ENCODE measurements at regions not wholly inside any gene's neighbourhood (a gene's known extent, or its start where the extent isn't known, plus 50 kb on each side); places are given as distances from the start of the nearest gene placed in this dataset.
A peak's percentile ranks its signal among the peaks of the same experiment; 100 is the strongest.

GRCh38 chr1:58340185-58340584 is 206.3 kb downstream of the OMA1 start:
- no peak for DNase-seq
- H3K9me3 ChIP-seq (ENCODE audit: low read length): no peaks in the 10 kb centered on the region
- H3K9ac ChIP-seq (ENCODE audit: low read length): no peak overlapping the region
- no peaks in the 10 kb centered on the region for H3K27me3 ChIP-seq (ENCODE audit: low read length)
- no peaks in the 10 kb centered on the region for H4K20me1 ChIP-seq (ENCODE audit: insufficient read depth, low read depth, low read length)
- H3K79me2 ChIP-seq (ENCODE audit: low read length): no peaks in the 10 kb centered on the region
- H3K4me1 ChIP-seq (ENCODE audit: low read length): no peaks in the 10 kb centered on the region
- H3K27ac ChIP-seq (ENCODE audit: low read length): no peak overlapping the region
- no peak overlapping the region for H3K4me3 ChIP-seq (ENCODE audit: low read length)
- no peaks in the 10 kb centered on the region for H3K36me3 ChIP-seq (ENCODE audit: insufficient read depth, low read length)
- no peaks in the 10 kb centered on the region for H3K9me2 ChIP-seq (replicated peaks; ENCODE audit: insufficient read depth, low read length)
- H2AFZ ChIP-seq (ENCODE audit: low read length): no peak overlapping the region
- H3K4me2 ChIP-seq (ENCODE audit: low read depth, low read length, poor library complexity, severe bottlenecking): no peak overlapping the region

GRCh38 chr1:58338081-58338480 is 208.4 kb downstream of the OMA1 start:
- Histone ChIP-seq H3K27ac (ENCODE audit: low read length) (no peak overlapping the region), H3K36me3 (ENCODE audit: insufficient read depth, low read length) (no peaks in the 10 kb centered on the region), H3K9ac (ENCODE audit: low read length) (no peak overlapping the region), H3K9me2 (replicated peaks; ENCODE audit: insufficient read depth, low read length) (no peaks in the 10 kb centered on the region), H3K4me1 (ENCODE audit: low read length) (no peaks in the 10 kb centered on the region), H3K27me3 (ENCODE audit: low read length) (no peaks in the 10 kb centered on the region), H3K9me3 (ENCODE audit: low read length) (no peaks in the 10 kb centered on the region), H2AFZ (ENCODE audit: low read length) (no peak overlapping the region), H4K20me1 (ENCODE audit: insufficient read depth, low read depth, low read length) (no peaks in the 10 kb centered on the region), H3K4me3 (ENCODE audit: low read length) (no peak overlapping the region), H3K4me2 (ENCODE audit: low read depth, low read length, poor library complexity, severe bottlenecking) (no peak overlapping the region), H3K79me2 (ENCODE audit: low read length) (no peaks in the 10 kb centered on the region)
- peak; percentile 23 for DNase-seq

DNA sequence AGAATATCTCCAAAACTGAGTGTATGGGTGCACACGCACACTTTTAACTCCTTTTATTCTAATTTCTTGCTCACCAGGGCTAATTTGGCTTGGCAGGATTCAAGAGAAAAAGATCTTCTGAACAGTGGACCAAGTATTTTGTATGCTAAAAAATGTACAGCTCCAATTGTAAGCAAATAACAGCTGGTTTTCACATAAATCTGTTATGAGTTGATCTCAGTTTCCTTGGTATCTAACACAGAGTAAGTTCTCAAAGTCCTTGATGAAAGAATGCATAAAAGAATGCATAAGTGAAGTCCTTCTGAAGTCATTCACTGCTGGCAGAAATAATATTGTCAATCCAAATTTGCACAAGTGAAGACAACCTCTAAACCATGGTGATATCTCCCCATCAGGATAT is 213.0 kb downstream of the OMA1 start:
- H3K4me3 ChIP-seq (ENCODE audit: low read length): no peak overlapping the region
- no peaks in the 10 kb centered on the region for H3K9me2 ChIP-seq (replicated peaks; ENCODE audit: insufficient read depth, low read length)
- no peaks in the 10 kb centered on the region for H4K20me1 ChIP-seq (ENCODE audit: insufficient read depth, low read depth, low read length)
- no peaks in the 10 kb centered on the region for H3K9me3 ChIP-seq (ENCODE audit: low read length)
- no peaks in the 10 kb centered on the region for H3K27me3 ChIP-seq (ENCODE audit: low read length)
- H3K27ac ChIP-seq (ENCODE audit: low read length): no peak overlapping the region
- no peak overlapping the region for H3K9ac ChIP-seq (ENCODE audit: low read length)
- H3K4me1 ChIP-seq (ENCODE audit: low read length): no peaks in the 10 kb centered on the region
- H2AFZ ChIP-seq (ENCODE audit: low read length): no peak overlapping the region
- DNase-seq: no peak
- no peaks in the 10 kb centered on the region for H3K79me2 ChIP-seq (ENCODE audit: low read length)
- H3K36me3 ChIP-seq (ENCODE audit: insufficient read depth, low read length): no peaks in the 10 kb centered on the region
- no peak overlapping the region for H3K4me2 ChIP-seq (ENCODE audit: low read depth, low read length, poor library complexity, severe bottlenecking)

- H2AFZ ChIP-seq (ENCODE audit: low read length): no peak overlapping the region
- no peak for DNase-seq
- no peaks in the 10 kb centered on the region for H3K27me3 ChIP-seq (ENCODE audit: low read length)
- no peaks in the 10 kb centered on the region for H3K36me3 ChIP-seq (ENCODE audit: insufficient read depth, low read length)
- H3K79me2 ChIP-seq (ENCODE audit: low read length): no peaks in the 10 kb centered on the region
- no peaks in the 10 kb centered on the region for H4K20me1 ChIP-seq (ENCODE audit: insufficient read depth, low read depth, low read length)
- no peaks in the 10 kb centered on the region for H3K4me1 ChIP-seq (ENCODE audit: low read length)
- no peaks in the 10 kb centered on the region for H3K9me2 ChIP-seq (replicated peaks; ENCODE audit: insufficient read depth, low read length)
- H3K9ac ChIP-seq (ENCODE audit: low read length): no peak overlapping the region
- H3K4me3 ChIP-seq (ENCODE audit: low read length): no peak overlapping the region
- H3K4me2 ChIP-seq (ENCODE audit: low read depth, low read length, poor library complexity, severe bottlenecking): no peak overlapping the region
- H3K9me3 ChIP-seq (ENCODE audit: low read length): no peaks in the 10 kb centered on the region
- H3K27ac ChIP-seq (ENCODE audit: low read length): no peak overlapping the region
Measured at GRCh38 chr1:58331156-58331555, 215.4 kb downstream of the OMA1 start.

DNA sequence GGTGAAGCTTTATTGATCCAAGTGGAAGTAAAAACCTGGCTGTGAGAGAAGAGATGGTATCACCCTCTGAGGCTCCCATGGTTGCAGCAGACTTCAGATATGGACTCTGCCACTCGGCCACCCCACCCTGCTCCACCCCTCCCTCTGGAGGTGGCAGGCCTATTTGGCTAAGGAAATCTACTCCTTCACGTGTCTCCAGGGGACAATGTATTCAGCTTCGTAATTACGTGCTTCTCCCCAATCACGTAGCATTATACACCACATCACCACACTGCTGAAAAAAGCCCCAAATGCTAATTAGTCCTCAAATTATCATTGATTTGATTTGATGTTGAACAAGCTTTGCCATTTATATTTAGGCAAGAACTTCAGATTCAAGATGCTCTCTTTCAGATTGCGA is 220.7 kb downstream of the OMA1 start:
- Histone ChIP-seq H3K79me2 (ENCODE audit: low read length) (no peaks in the 10 kb centered on the region), H3K27me3 (ENCODE audit: low read length) (no peaks in the 10 kb centered on the region), H3K9me3 (ENCODE audit: low read length) (no peaks in the 10 kb centered on the region), H3K36me3 (ENCODE audit: insufficient read depth, low read length) (no peaks in the 10 kb centered on the region), H3K9ac (ENCODE audit: low read length) (no peak overlapping the region), H4K20me1 (ENCODE audit: insufficient read depth, low read depth, low read length) (no peaks in the 10 kb centered on the region), H3K4me1 (ENCODE audit: low read length) (no peaks in the 10 kb centered on the region), H3K4me3 (ENCODE audit: low read length) (no peak overlapping the region), H3K9me2 (replicated peaks; ENCODE audit: insufficient read depth, low read length) (no peaks in the 10 kb centered on the region), H2AFZ (ENCODE audit: low read length) (no peak overlapping the region), H3K4me2 (ENCODE audit: low read depth, low read length, poor library complexity, severe bottlenecking) (no peak overlapping the region), H3K27ac (ENCODE audit: low read length) (no peak overlapping the region)
- DNase-seq: no peak

GRCh38 chr1:58324558-58324957 is 222.0 kb downstream of the OMA1 start:
- no peaks in the 10 kb centered on the region for H3K9me3 ChIP-seq (ENCODE audit: low read length)
- no peak overlapping the region for H3K27ac ChIP-seq (ENCODE audit: low read length)
- H3K36me3 ChIP-seq (ENCODE audit: insufficient read depth, low read length): no peaks in the 10 kb centered on the region
- no peaks in the 10 kb centered on the region for H3K9me2 ChIP-seq (replicated peaks; ENCODE audit: insufficient read depth, low read length)
- H3K9ac ChIP-seq (ENCODE audit: low read length): no peak overlapping the region
- no peaks in the 10 kb centered on the region for H4K20me1 ChIP-seq (ENCODE audit: insufficient read depth, low read depth, low read length)
- no peak overlapping the region for H2AFZ ChIP-seq (ENCODE audit: low read length)
- DNase-seq: no peak
- no peaks in the 10 kb centered on the region for H3K4me1 ChIP-seq (ENCODE audit: low read length)
- no peak overlapping the region for H3K4me2 ChIP-seq (ENCODE audit: low read depth, low read length, poor library complexity, severe bottlenecking)
- H3K27me3 ChIP-seq (ENCODE audit: low read length): no peaks in the 10 kb centered on the region
- H3K4me3 ChIP-seq (ENCODE audit: low read length): no peak overlapping the region
- H3K79me2 ChIP-seq (ENCODE audit: low read length): no peaks in the 10 kb centered on the region

- Histone ChIP-seq H3K4me3 (ENCODE audit: low read length) (no peak overlapping the region), H4K20me1 (ENCODE audit: insufficient read depth, low read depth, low read length) (no peaks in the 10 kb centered on the region), H2AFZ (ENCODE audit: low read length) (no peak overlapping the region), H3K36me3 (ENCODE audit: insufficient read depth, low read length) (no peaks in the 10 kb centered on the region), H3K27me3 (ENCODE audit: low read length) (no peaks in the 10 kb centered on the region), H3K27ac (ENCODE audit: low read length) (no peak overlapping the region), H3K9ac (ENCODE audit: low read length) (no peak overlapping the region), H3K4me2 (ENCODE audit: low read depth, low read length, poor library complexity, severe bottlenecking) (no peak overlapping the region), H3K79me2 (ENCODE audit: low read length) (no peaks in the 10 kb centered on the region), H3K4me1 (ENCODE audit: low read length) (no peaks in the 10 kb centered on the region), H3K9me3 (ENCODE audit: low read length) (no peaks in the 10 kb centered on the region), H3K9me2 (replicated peaks; ENCODE audit: insufficient read depth, low read length) (no peaks in the 10 kb centered on the region)
- no peak for DNase-seq
Measured at GRCh38 chr1:58318157-58319005, 228.1 kb downstream of the OMA1 start.

GRCh38 chr1:58317694-58318093 is 228.8 kb downstream of the OMA1 start:
- no peaks in the 10 kb centered on the region for H3K9me3 ChIP-seq (ENCODE audit: low read length)
- no peaks in the 10 kb centered on the region for H3K27me3 ChIP-seq (ENCODE audit: low read length)
- H4K20me1 ChIP-seq (ENCODE audit: insufficient read depth, low read depth, low read length): no peaks in the 10 kb centered on the region
- H3K4me1 ChIP-seq (ENCODE audit: low read length): no peaks in the 10 kb centered on the region
- no peaks in the 10 kb centered on the region for H3K36me3 ChIP-seq (ENCODE audit: insufficient read depth, low read length)
- H3K4me3 ChIP-seq (ENCODE audit: low read length): no peak overlapping the region
- no peak overlapping the region for H2AFZ ChIP-seq (ENCODE audit: low read length)
- H3K27ac ChIP-seq (ENCODE audit: low read length): no peak overlapping the region
- no peaks in the 10 kb centered on the region for H3K79me2 ChIP-seq (ENCODE audit: low read length)
- no peak overlapping the region for H3K9ac ChIP-seq (ENCODE audit: low read length)
- DNase-seq: no peak
- H3K9me2 ChIP-seq (replicated peaks; ENCODE audit: insufficient read depth, low read length): no peaks in the 10 kb centered on the region
- H3K4me2 ChIP-seq (ENCODE audit: low read depth, low read length, poor library complexity, severe bottlenecking): no peak overlapping the region
